ENCODE measurements at regions not wholly inside any gene's neighbourhood (a gene's known extent, or its start where the extent isn't known, plus 50 kb on each side); places are given as distances from the start of the nearest gene placed in this dataset.

DNA sequence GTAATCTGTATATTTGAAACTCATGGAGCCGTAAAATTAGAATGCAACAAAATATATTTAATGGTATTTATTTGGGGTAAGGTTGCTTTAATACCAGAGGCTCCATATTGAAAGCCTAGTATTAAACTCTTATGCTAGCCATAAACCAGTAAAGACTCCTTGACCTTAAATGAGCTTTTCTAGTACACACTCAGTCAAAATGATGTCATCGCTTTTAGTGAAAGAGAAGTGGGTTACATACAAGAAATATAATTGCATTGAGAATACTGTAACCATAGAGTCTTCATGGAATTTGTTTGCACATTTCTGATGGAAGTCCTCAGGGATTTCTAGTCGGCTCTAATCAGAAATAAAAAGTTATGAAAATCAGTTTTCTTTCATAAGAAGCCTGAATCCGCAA, 757.6 kb downstream of the GBE1 start:
- no peaks in the 10 kb centered on the region for H3K36me3 ChIP-seq (ENCODE audit: insufficient read depth, low read length)

GRCh38 chr3:81003008-81003645, 758.3 kb downstream of the GBE1 start:
- Histone ChIP-seq H3K9me3 (ENCODE audit: control insufficient read depth, insufficient read depth, low read length) (no peaks in the 10 kb centered on the region), H3K9ac (ENCODE audit: low read depth, low read length) (no peak overlapping the region), H3K36me3 (ENCODE audit: insufficient read depth, low read length) (no peaks in the 10 kb centered on the region), H3K4me1 (ENCODE audit: insufficient read depth, low read length) (no peaks in the 10 kb centered on the region)

More for the DNA sequence above, 757.6 kb downstream of the GBE1 start:
- Histone ChIP-seq H3K4me1 (ENCODE audit: insufficient read depth, low read length) (no peaks in the 10 kb centered on the region), H3K9ac (ENCODE audit: low read depth, low read length) (no peak overlapping the region), H3K9me3 (ENCODE audit: control insufficient read depth, insufficient read depth, low read length) (no peaks in the 10 kb centered on the region)

DNA sequence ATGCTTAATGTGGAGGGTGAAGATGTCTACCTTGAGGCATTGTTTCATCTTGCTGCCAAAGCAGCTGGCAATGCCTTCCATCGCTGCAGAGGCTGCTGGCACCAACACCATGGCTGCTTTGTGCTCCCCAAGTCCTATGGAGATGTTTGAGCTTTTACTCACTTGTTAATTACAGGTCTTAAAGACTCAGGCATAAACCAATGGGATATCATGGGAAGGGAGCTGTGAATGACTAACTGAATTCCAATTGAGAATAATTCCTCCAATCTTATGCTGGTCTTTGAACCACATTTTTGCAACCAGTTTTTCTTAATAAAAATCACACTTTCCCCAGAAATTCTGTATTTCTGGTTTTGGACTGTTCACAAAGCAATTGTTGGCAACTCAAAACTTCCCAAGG, 762.0 kb downstream of the GBE1 start:
- Histone ChIP-seq H3K9ac (ENCODE audit: low read depth, low read length) (no peak overlapping the region), H3K9me3 (ENCODE audit: control insufficient read depth, insufficient read depth, low read length) (no peaks in the 10 kb centered on the region), H3K4me1 (ENCODE audit: insufficient read depth, low read length) (no peaks in the 10 kb centered on the region), H3K36me3 (ENCODE audit: insufficient read depth, low read length) (no peaks in the 10 kb centered on the region)

- no peaks in the 10 kb centered on the region for H3K9me3 ChIP-seq (ENCODE audit: control insufficient read depth, insufficient read depth, low read length)
- H3K9ac ChIP-seq (ENCODE audit: low read depth, low read length), result no peak overlapping the region
- no peaks in the 10 kb centered on the region for H3K4me1 ChIP-seq (ENCODE audit: insufficient read depth, low read length)
- no peaks in the 10 kb centered on the region for H3K36me3 ChIP-seq (ENCODE audit: insufficient read depth, low read length)
Measured at GRCh38 chr3:80998022-80998421, 763.4 kb downstream of the GBE1 start.

DNA sequence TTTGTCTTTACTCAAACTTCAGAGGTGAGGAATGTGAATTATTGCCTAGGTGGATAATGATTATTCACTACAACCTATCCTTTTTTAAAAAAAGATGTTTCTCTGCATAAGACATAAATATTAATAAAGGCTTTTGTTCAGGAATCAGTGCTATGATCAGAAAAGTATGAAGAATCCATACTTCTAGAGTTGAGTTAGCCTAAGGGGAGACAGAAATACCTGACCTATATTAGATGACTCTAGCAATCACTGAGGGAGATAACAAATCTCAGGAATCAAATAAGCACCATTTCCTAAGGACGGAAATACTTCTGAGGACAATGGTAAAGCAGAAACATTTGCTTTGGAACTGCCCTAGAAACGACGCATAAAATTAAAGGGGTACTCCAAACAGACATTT, 763.8 kb downstream of the GBE1 start:
- Histone ChIP-seq H3K9ac (ENCODE audit: low read depth, low read length) (no peak overlapping the region), H3K4me1 (ENCODE audit: insufficient read depth, low read length) (no peaks in the 10 kb centered on the region), H3K36me3 (ENCODE audit: insufficient read depth, low read length) (no peaks in the 10 kb centered on the region), H3K9me3 (ENCODE audit: control insufficient read depth, insufficient read depth, low read length) (no peaks in the 10 kb centered on the region)

DNA sequence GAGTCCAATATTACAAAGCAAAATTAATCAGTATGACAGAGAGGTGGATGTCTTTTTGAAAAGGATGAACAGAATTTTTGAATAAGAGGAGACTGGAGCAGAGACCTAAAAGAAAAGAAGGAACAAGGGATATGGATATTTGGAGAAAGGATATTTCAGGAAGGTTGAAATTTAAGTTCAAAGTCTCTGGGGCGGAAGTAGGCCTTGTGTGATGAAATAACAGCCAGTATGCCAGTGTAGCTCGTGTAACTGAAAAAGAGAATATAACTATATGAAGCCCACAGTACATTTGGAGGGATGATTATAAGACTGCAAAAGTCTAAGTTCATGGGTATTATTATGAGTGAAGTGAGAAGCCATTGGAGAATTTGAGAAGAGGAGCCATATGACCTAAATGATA, 766.7 kb downstream of the GBE1 start:
- H3K9ac ChIP-seq (ENCODE audit: low read depth, low read length), result no peak overlapping the region
- H3K4me1 ChIP-seq (ENCODE audit: insufficient read depth, low read length), result no peaks in the 10 kb centered on the region
- H3K9me3 ChIP-seq (ENCODE audit: control insufficient read depth, insufficient read depth, low read length), result no peaks in the 10 kb centered on the region
- H3K36me3 ChIP-seq (ENCODE audit: insufficient read depth, low read length), result no peaks in the 10 kb centered on the region

DNA sequence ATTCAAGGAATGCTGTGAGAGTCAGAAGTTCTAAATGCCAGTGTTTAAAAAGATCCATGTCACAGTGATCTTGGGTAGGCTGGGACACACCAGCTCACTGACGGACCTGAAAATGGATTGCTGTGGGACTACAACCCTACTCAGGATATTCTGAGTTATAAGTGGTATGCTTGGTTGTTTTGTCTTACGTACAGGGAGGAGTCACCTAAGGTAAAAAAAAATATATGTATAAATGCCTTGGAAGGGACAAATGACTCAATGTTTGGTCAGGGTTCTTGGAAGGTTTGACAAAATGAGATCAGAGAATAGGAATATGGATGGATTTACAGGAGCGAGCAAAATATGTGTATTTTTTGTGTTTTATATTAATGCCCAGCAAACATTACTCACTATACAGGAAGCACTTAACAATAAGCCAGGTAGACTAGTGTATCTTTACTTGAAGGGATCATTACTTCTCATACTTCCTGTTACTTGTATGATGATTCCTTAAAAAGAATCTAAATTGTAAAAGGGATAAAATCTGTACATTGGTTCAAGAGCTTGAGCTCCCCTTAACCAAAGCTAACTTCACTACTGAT, 767.3 kb downstream of the GBE1 start:
- no peak overlapping the region for H3K9ac ChIP-seq (ENCODE audit: low read depth, low read length)
- H3K4me1 ChIP-seq (ENCODE audit: insufficient read depth, low read length), result no peaks in the 10 kb centered on the region
- H3K36me3 ChIP-seq (ENCODE audit: insufficient read depth, low read length), result no peaks in the 10 kb centered on the region
- no peaks in the 10 kb centered on the region for H3K9me3 ChIP-seq (ENCODE audit: control insufficient read depth, insufficient read depth, low read length)

DNA sequence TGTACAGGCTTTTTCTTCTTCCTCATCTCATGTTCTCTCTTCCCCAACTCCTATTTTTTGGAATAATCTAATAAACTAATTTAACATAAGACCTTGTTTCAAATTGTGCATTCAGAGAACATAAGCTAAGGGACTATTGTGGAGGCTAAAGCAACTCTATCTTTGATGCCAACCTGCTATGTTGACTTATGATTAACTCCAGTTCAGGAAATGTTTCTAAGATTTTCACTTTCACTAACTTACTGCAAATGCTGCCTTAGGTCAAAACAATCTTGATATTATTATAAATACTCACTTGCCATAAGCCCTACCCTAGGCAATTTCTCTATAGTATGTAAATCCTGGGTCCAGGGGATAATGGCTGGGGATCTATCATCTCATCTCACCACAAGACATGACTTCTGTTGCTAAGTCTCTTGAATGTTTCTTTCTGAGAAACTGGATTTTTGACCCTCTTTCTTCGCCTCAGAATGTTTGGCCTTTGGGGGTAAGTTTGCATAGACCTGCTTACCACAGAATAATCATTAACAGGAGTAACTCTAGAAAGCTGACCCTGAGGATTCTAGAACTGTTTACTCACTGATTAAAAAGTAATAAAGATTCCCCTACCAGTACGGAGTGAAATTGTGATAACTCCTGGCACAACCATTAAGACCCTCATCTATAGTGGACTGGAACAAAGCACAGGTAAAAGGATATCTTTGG, 768.1 kb downstream of the GBE1 start:
- H3K9ac ChIP-seq (ENCODE audit: low read depth, low read length), result no peak overlapping the region

GRCh38 chr3:80983753-80984152, 777.7 kb downstream of the GBE1 start:
- H3K36me3 ChIP-seq (ENCODE audit: insufficient read depth, low read length), result no peaks in the 10 kb centered on the region
- H3K4me1 ChIP-seq (ENCODE audit: insufficient read depth, low read length), result no peaks in the 10 kb centered on the region
- no peak overlapping the region for H3K9ac ChIP-seq (ENCODE audit: low read depth, low read length)
- H3K9me3 ChIP-seq (ENCODE audit: control insufficient read depth, insufficient read depth, low read length), result no peaks in the 10 kb centered on the region

More for the DNA sequence above, 768.1 kb downstream of the GBE1 start:
- Histone ChIP-seq H3K4me1 (ENCODE audit: insufficient read depth, low read length) (no peaks in the 10 kb centered on the region), H3K36me3 (ENCODE audit: insufficient read depth, low read length) (no peaks in the 10 kb centered on the region), H3K9me3 (ENCODE audit: control insufficient read depth, insufficient read depth, low read length) (no peaks in the 10 kb centered on the region)

DNA sequence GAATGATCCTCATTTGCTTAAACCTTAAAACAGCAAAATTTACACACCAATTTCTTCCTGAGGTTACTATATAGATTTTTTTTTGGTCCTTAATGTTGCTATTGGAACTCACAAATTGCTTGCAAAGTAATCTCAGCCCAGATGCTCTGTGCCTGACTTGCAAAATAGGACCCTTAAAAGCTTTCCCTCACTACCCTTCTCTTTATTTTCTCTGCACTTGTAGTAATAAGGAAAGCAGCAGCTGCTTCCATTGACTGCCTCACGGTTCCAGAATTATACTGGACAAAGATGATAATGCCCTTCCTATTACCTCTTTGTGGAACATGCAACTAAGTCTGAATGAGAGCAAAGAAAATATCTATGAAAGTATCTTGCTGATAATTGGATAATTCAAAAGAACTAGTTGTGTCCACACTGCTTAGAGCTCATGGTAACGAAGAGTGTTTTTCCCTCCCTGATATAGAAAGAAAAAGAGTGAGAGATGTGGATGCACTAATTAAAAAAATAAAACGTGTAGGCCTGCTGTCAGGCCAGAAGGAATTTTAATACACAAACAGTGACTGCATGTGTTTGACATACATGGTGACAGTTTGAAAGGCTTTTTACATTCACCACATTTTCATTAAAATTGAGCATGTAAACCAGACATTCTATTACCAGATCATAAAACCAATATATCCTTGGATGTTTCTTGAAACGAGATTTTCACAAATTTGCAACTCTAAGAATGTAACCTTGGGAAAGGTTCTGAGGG, 783.1 kb downstream of the GBE1 start:
- no peaks in the 10 kb centered on the region for H3K4me1 ChIP-seq (ENCODE audit: insufficient read depth, low read length)
- H3K36me3 ChIP-seq (ENCODE audit: insufficient read depth, low read length), result no peaks in the 10 kb centered on the region
- no peaks in the 10 kb centered on the region for H3K9me3 ChIP-seq (ENCODE audit: control insufficient read depth, insufficient read depth, low read length)
- H3K9ac ChIP-seq (ENCODE audit: low read depth, low read length), result no peak overlapping the region

DNA sequence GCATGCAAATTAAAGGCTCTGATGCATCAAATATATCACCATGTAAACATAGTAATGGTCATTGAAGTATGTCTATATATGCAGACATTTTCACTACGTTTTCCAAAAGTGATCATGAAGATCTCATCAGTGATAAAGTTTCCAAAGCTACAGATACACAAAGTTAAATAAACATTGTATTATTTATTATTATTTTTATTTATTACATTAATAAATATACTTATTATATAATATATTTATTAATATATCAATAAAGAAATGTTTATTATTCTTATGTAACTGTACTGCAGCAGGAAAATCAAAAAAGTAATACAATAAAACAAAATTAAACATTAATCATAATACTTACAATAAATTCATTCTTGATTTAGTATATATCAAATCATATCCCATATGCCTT, 791.2 kb downstream of the GBE1 start:
- Histone ChIP-seq H3K9ac (ENCODE audit: low read depth, low read length) (no peak overlapping the region), H3K9me3 (ENCODE audit: control insufficient read depth, insufficient read depth, low read length) (peaks cover 7% of the 10 kb centered on the region), H3K4me1 (ENCODE audit: insufficient read depth, low read length) (no peaks in the 10 kb centered on the region), H3K36me3 (ENCODE audit: insufficient read depth, low read length) (no peaks in the 10 kb centered on the region)

DNA sequence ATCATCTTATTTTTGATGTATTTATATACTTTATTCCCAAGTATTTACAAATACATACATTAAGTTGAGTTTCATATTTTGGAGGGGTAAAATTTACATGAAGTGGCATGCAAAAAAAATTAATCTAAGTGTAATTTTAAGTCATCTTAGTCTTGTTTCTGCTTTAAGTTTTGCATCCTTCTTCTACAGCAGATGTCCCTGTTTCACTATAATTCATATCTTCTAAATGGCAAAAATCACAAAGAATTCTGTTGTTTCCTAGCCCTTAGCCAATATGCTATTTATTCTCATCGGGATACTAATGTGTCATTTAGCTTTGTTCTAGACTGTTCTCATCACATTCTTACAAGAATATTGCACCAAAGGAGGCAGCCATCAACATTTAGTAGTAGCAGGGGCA, 831.9 kb downstream of the GBE1 start:
- Histone ChIP-seq H3K36me3 (ENCODE audit: insufficient read depth, low read length) (no peaks in the 10 kb centered on the region), H3K9me3 (ENCODE audit: control insufficient read depth, insufficient read depth, low read length) (no peaks in the 10 kb centered on the region; the same call in 1 of the 2 replicates), H3K4me1 (ENCODE audit: insufficient read depth, low read length) (no peaks in the 10 kb centered on the region), H3K9ac (ENCODE audit: low read depth, low read length) (no peak overlapping the region)

DNA sequence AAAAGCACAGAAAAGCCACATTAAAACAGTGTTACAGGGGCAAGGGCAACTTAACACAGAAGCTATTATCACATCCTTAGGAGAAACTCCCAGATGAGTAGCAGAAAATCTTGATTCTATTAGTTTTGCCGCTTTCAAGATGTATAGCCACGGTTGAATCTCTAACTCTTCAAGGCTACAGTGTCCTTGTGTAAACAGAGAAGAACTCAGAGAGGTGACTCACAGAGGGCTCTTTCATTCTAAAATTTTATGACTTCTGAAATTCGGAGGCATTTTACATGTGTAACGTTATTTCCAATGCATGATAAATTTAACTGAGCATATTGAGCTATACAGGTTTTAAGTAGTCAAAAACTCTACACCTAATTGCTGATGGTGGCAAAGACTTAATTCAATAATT, 846.6 kb downstream of the GBE1 start:
- Histone ChIP-seq H3K36me3 (ENCODE audit: insufficient read depth, low read length) (no peaks in the 10 kb centered on the region), H3K9me3 (ENCODE audit: control insufficient read depth, insufficient read depth, low read length) (no peaks in the 10 kb centered on the region), H3K9ac (ENCODE audit: low read depth, low read length) (no peak overlapping the region), H3K4me1 (ENCODE audit: insufficient read depth, low read length) (no peaks in the 10 kb centered on the region)

GRCh38 chr3:80898211-80898610, 863.2 kb downstream of the GBE1 start:
- H3K36me3 ChIP-seq (ENCODE audit: insufficient read depth, low read length), result no peaks in the 10 kb centered on the region
- no peak overlapping the region for H3K9ac ChIP-seq (ENCODE audit: low read depth, low read length)
- H3K4me1 ChIP-seq (ENCODE audit: insufficient read depth, low read length), result 0 out of 2 replicates have a peak, but pooled peaks cover 3% of the 10 kb centered on the region
- H3K9me3 ChIP-seq (ENCODE audit: control insufficient read depth, insufficient read depth, low read length), result no peaks in the 10 kb centered on the region

Data from ES-I3 (cell line).